Endodermal cell (in vitro differentiated cells): ENCODE measurements at regions not wholly inside any gene's neighbourhood (a gene's known extent, or its start where the extent isn't known, plus 50 kb on each side); places are given as distances from the start of the nearest gene placed in this dataset.
A peak's percentile ranks its signal among the peaks of the same experiment; 100 is the strongest.

Experiments
- DNase-seq: peaks from one replicate; pipeline ENCODE4 v3.0.0-alpha.2; 2017
- H3K27ac ChIP-seq: 2 replicates; pipeline ENCODE4 v1.5.1; 2013; ENCODE audit warnings: mild to moderate bottlenecking, low read depth, low read length, moderate library complexity
- H3K27me3 ChIP-seq: 2 replicates; pipeline ENCODE4 v1.6.1; 2013; ENCODE audit warnings: mild to moderate bottlenecking, low read length, moderate library complexity; ENCODE audit not compliant: insufficient read depth, control insufficient read depth, poor library complexity, severe bottlenecking
- H3K36me3 ChIP-seq: 2 replicates; pipeline ENCODE4 v1.7.0; 2013; ENCODE audit warnings: mild to moderate bottlenecking, low read length, moderate library complexity; ENCODE audit not compliant: control insufficient read depth, insufficient read depth
- H3K4me1 ChIP-seq: one replicate; pipeline ENCODE4 v1.7.0; 2013; ENCODE audit warnings: low read length; ENCODE audit not compliant: control insufficient read depth, insufficient read depth
- H3K4me3 ChIP-seq: 2 replicates; pipeline ENCODE4 v1.5.1; 2013; ENCODE audit warnings: mild to moderate bottlenecking, low read length, moderate library complexity
- H3K9ac ChIP-seq: 2 replicates; pipeline ENCODE4 v1.6.1; 2013; ENCODE audit warnings: mild to moderate bottlenecking, low read length, moderate library complexity; ENCODE audit not compliant: poor library complexity, severe bottlenecking; ENCODE audit errors: extremely low read depth
- H3K9me3 ChIP-seq: 2 replicates; pipeline ENCODE4 v1.6.1; 2013; ENCODE audit warnings: mild to moderate bottlenecking, low read length, moderate library complexity; ENCODE audit not compliant: control insufficient read depth
- H3K27ac Mint-ChIP-seq: 2 replicates; pipeline ENCODE4 v1.8.0; 2020; ENCODE audit warnings: mixed read lengths
- H3K27me3 Mint-ChIP-seq: 2 replicates; pipeline ENCODE4 v1.8.0; 2021; ENCODE audit warnings: mild to moderate bottlenecking, mixed read lengths; ENCODE audit not compliant: insufficient read depth
- H3K36me3 Mint-ChIP-seq: 2 replicates; pipeline ENCODE4 v1.8.0; 2020; ENCODE audit warnings: low read depth, mixed read lengths
- H3K4me1 Mint-ChIP-seq: 2 replicates; pipeline ENCODE4 v1.8.0; 2020; ENCODE audit warnings: mixed read lengths
- H3K4me3 Mint-ChIP-seq: 2 replicates; pipeline ENCODE4 v1.8.0; 2020; ENCODE audit warnings: mild to moderate bottlenecking, moderate library complexity, mixed read lengths
- H3K9me3 Mint-ChIP-seq: 2 replicates; pipeline ENCODE4 v1.8.0; 2020; ENCODE audit warnings: mild to moderate bottlenecking, mixed read lengths
- CTCF ChIP-seq: fragments of 200-600 bp; sonication (generic); conservative IDR thresholded peaks from 2 replicates; pipeline ENCODE4 v1.5.0; 2021; ENCODE audit warnings: antibody characterized with exemption, mild to moderate bottlenecking
- WGBS, 2 experiments: methylation state at CpG; one replicate each; pipeline versions ENCODE4 v1.1.5 to v1.1.7; 2013; ENCODE audit warnings: missing lambda C conversion rate in 2 of 2, mixed read lengths in 1 of 2; ENCODE audit not compliant: insufficient coverage in 1 of 2, insufficient read length in 1 of 2; 5-methylcytosine and 5-hydroxymethylcytosine counted together

- Histone ChIP-seq H3K36me3 (no peaks in the 10 kb centered on the region), H3K9me3 (no peaks in the 10 kb centered on the region), H3K4me3 (no peak overlapping the region), H3K9ac (no peak overlapping the region), H3K27me3 (no peaks in the 10 kb centered on the region), H3K4me1 (peaks cover 4% of the 10 kb centered on the region), H3K27ac (no peak overlapping the region)
- no peak for DNase-seq
- TF ChIP-seq CTCF, result no peak
- H3K9me3 Mint-ChIP-seq, result peaks cover 8% of the 10 kb centered on the region
- H3K4me1 Mint-ChIP-seq, result peaks cover 26% of the 10 kb centered on the region
- WGBS, 2 experiments, result 80 to 93% methylated on average over 1 to 4 of the region's 4 CpGs
- H3K36me3 Mint-ChIP-seq, result peaks cover 4% of the 10 kb centered on the region
- no peak overlapping the region for H3K27ac Mint-ChIP-seq
- no peaks in the 10 kb centered on the region for H3K27me3 Mint-ChIP-seq
- no peak overlapping the region for H3K4me3 Mint-ChIP-seq
Measured at GRCh38 chr10:60574388-60574787, 184.7 kb upstream of the ANK3 start.

GRCh38 chr10:60573336-60573735 is 183.7 kb upstream of the ANK3 start:
- Histone ChIP-seq H3K4me1 (peaks cover 4% of the 10 kb centered on the region), H3K36me3 (no peaks in the 10 kb centered on the region), H3K9me3 (no peaks in the 10 kb centered on the region), H3K27ac (no peak overlapping the region), H3K9ac (no peak overlapping the region), H3K27me3 (no peaks in the 10 kb centered on the region), H3K4me3 (no peak overlapping the region)
- 58% methylated on average over 1 of the region's 1 CpG; no CpG with 5 or more reads in 1 of the 2 experiments for WGBS, 2 experiments
- Mint-ChIP-seq H3K27me3 (no peaks in the 10 kb centered on the region), H3K4me1 (peaks cover 26% of the 10 kb centered on the region), H3K27ac (no peak overlapping the region), H3K4me3 (no peak overlapping the region), H3K36me3 (peaks cover 4% of the 10 kb centered on the region), H3K9me3 (peaks cover 8% of the 10 kb centered on the region)
- no peak for TF ChIP-seq CTCF
- DNase-seq, result peak; percentile 56

GRCh38 chr10:60572511-60573194 is 183.0 kb upstream of the ANK3 start:
- TF ChIP-seq CTCF, result no peak
- Mint-ChIP-seq H3K36me3 (peaks cover 3% of the 10 kb centered on the region), H3K9me3 (peaks cover 10% of the 10 kb centered on the region), H3K4me1 (peaks cover 26% of the 10 kb centered on the region), H3K27ac (peak overlapping the region; percentile 15), H3K27me3 (no peaks in the 10 kb centered on the region), H3K4me3 (peak overlapping the region; percentile 7)
- H3K9me3 ChIP-seq, result peaks cover 2% of the 10 kb centered on the region
- H3K4me3 ChIP-seq, result peak overlapping the region; percentile 73
- H3K27ac ChIP-seq, result peak overlapping the region; percentile 64
- peak; percentile 81 for DNase-seq
- H3K27me3 ChIP-seq, result no peaks in the 10 kb centered on the region
- H3K9ac ChIP-seq, result no peak overlapping the region
- H3K4me1 ChIP-seq, result peaks cover 4% of the 10 kb centered on the region
- no peaks in the 10 kb centered on the region for H3K36me3 ChIP-seq
- 16% methylated on average over 7 to 11 of the region's 12 CpGs for WGBS, 2 experiments
